Glutamatergic neuron (in vitro differentiated cells): ENCODE measurements at regions not wholly inside any gene's neighbourhood (a gene's known extent, or its start where the extent isn't known, plus 50 kb on each side); places are given as distances from the start of the nearest gene placed in this dataset.
"Not testable (repeated sequence)": the region's sequence is repeated elsewhere in the genome, so short reads cannot be mapped to it uniquely, and the experiment has no call there.

Experiments used
- DNase-seq: peaks from one replicate; pipeline ENCODE4 v3.0.0; 2022
- H3K27ac Mint-ChIP-seq: one replicate; pipeline ENCODE4 v1.8.0; 2020; ENCODE audit warnings: mild to moderate bottlenecking, mixed read lengths, inconsistent platforms; ENCODE audit not compliant: unreplicated experiment
- H3K27me3 Mint-ChIP-seq: one replicate; pipeline ENCODE4 v1.8.0; 2020; ENCODE audit warnings: mild to moderate bottlenecking, moderate library complexity, mixed read lengths, inconsistent platforms; ENCODE audit not compliant: unreplicated experiment
- H3K36me3 Mint-ChIP-seq: one replicate; pipeline ENCODE4 v1.8.0; 2020; ENCODE audit warnings: mild to moderate bottlenecking, mixed read lengths, inconsistent platforms; ENCODE audit not compliant: unreplicated experiment
- H3K4me1 Mint-ChIP-seq: one replicate; pipeline ENCODE4 v1.8.0; 2020; ENCODE audit warnings: mild to moderate bottlenecking, low read depth, mixed read lengths, inconsistent platforms; ENCODE audit not compliant: unreplicated experiment
- H3K4me3 Mint-ChIP-seq: one replicate; pipeline ENCODE4 v1.8.0; 2020; ENCODE audit warnings: mild to moderate bottlenecking, mixed read lengths, inconsistent platforms; ENCODE audit not compliant: unreplicated experiment
- H3K9me3 Mint-ChIP-seq: one replicate; pipeline ENCODE4 v1.8.0; 2020; ENCODE audit warnings: mild to moderate bottlenecking, moderate library complexity, mixed read lengths, inconsistent platforms; ENCODE audit not compliant: unreplicated experiment
- TF ChIP-seq, protein P1 (sequence below): fragments of 200-600 bp; sonication (generic); IDR thresholded peaks from one replicate; pipeline ENCODE4 v1.5.0; 2021; ENCODE audit not compliant: partially characterized antibody, unreplicated experiment

DNA sequence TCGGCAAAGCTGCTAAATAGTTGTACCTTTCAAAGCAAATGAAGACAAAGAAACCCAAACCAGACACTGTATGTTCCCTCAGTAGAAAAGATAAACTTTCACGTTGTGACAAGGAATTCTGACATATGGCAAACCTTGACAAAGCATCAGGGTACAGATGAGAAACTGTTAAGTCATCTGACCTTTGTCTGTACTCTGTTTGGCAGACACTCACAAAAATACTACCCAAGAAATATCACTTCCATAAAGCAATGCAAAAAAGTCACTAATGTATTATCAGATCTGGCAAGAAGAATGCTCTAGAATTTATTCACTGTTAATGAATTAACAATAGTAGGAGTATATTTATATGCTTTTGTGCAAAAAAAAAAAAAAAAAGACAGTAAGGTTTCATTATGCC is 843.7 kb downstream of the DIAPH3 start:
- no peaks in the 10 kb centered on the region for H3K27me3 Mint-ChIP-seq
- H3K4me1 Mint-ChIP-seq: peaks cover 10% of the 10 kb centered on the region
- DNase-seq: no peak
- H3K36me3 Mint-ChIP-seq: no peaks in the 10 kb centered on the region
- no peak overlapping the region for H3K27ac Mint-ChIP-seq
- no peaks in the 10 kb centered on the region for H3K9me3 Mint-ChIP-seq
- no peak overlapping the region for H3K4me3 Mint-ChIP-seq
- TF ChIP-seq, protein P1, sequence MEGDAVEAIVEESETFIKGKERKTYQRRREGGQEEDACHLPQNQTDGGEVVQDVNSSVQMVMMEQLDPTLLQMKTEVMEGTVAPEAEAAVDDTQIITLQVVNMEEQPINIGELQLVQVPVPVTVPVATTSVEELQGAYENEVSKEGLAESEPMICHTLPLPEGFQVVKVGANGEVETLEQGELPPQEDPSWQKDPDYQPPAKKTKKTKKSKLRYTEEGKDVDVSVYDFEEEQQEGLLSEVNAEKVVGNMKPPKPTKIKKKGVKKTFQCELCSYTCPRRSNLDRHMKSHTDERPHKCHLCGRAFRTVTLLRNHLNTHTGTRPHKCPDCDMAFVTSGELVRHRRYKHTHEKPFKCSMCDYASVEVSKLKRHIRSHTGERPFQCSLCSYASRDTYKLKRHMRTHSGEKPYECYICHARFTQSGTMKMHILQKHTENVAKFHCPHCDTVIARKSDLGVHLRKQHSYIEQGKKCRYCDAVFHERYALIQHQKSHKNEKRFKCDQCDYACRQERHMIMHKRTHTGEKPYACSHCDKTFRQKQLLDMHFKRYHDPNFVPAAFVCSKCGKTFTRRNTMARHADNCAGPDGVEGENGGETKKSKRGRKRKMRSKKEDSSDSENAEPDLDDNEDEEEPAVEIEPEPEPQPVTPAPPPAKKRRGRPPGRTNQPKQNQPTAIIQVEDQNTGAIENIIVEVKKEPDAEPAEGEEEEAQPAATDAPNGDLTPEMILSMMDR: no peak

DNA sequence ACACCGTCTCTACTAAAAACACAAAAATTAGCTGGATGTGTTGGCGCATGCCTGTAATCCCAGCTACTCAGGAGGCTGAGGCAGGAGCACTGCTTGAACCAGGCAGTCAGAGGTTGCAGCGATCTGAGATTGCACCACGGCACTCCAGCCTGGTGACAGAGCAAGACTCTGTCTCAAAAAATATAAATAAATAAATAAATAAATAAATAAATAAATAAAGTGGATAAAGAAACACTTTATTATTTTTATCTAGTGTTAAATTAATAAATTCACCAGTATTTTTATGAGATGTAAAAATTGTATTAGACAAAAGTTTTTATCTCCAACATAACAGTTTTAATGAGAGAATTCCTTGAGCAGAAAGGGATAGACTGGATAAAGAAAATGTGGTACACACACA is 839.3 kb downstream of the DIAPH3 start:
- H3K9me3 Mint-ChIP-seq, H3K4me1 Mint-ChIP-seq, H3K27me3 Mint-ChIP-seq, H3K36me3 Mint-ChIP-seq, DNase-seq, H3K27ac Mint-ChIP-seq, H3K4me3 Mint-ChIP-seq: not testable (repeated sequence)

DNA sequence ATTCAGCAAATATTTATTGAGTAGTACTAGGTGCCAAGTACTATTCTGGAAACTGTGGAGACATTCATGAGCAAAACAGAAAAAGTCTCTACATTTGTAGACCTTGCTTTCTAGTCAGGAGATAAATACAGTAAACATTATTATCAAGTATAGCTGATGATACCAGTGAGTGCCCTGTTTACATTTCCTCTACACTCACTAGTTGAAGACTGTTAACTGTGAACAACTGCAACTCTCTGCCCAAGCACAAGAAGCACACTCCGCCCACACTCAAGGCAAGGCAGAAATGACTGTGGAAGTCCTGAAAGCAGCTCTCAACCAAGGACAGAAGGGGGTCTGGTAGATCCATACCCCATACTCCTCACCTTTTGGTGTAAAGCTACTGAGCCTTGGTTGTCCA is 837.0 kb downstream of the DIAPH3 start:
- H3K27ac Mint-ChIP-seq: no peak overlapping the region
- TF ChIP-seq, protein P1: no peak

DNA sequence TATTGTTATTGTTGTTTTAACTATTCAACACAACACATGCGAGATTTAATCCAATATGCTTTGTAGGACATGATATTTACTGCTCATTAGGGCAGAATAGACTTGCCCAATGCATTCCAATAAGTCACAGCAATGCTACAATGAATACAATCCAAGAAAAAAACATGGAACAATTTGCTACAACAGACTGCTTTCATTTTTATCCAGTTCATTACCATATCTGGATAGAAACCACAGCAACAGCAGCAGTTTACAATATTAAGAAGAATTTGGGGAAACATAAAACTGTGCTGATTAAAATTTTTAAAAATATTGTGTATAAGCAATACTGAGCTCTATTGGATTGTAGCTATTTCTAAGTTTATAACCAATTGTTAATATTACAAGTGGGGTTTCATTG is 833.0 kb downstream of the DIAPH3 start:
- Mint-ChIP-seq H3K36me3 (no peaks in the 10 kb centered on the region), H3K27ac (no peak overlapping the region), H3K4me1 (no peaks in the 10 kb centered on the region), H3K27me3 (no peaks in the 10 kb centered on the region), H3K9me3 (no peaks in the 10 kb centered on the region), H3K4me3 (no peak overlapping the region)
- DNase-seq: no peak
- TF ChIP-seq, protein P1: no peak

More for the DNA sequence above, 837.0 kb downstream of the DIAPH3 start:
- no peaks in the 10 kb centered on the region for H3K27me3 Mint-ChIP-seq
- no peaks in the 10 kb centered on the region for H3K9me3 Mint-ChIP-seq
- H3K4me1 Mint-ChIP-seq: no peaks in the 10 kb centered on the region
- H3K4me3 Mint-ChIP-seq: no peak overlapping the region
- no peak for DNase-seq
- no peaks in the 10 kb centered on the region for H3K36me3 Mint-ChIP-seq

DNA sequence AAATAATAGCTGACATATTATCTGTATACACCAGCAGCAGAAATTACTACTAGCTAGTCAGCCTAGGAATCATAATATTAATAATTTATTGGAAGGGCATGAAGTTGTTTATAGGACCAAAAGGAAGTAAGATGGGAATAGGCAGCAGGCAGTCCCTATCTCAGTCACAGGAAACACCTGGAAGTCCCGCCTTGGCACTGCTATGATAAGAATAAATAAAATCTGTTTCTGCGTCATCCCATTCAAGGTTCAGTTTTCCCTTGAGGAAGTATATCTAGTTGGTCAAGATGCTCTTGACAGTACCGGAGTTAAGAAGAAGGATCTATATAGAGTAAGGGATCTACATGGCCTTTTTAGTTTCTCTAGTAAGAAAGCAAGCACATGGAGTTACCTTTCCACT is 830.8 kb downstream of the DIAPH3 start:
- H3K4me1 Mint-ChIP-seq: peaks cover 4% of the 10 kb centered on the region
- H3K36me3 Mint-ChIP-seq: no peaks in the 10 kb centered on the region
- no peaks in the 10 kb centered on the region for H3K27me3 Mint-ChIP-seq
- H3K4me3 Mint-ChIP-seq: no peak overlapping the region
- no peak overlapping the region for H3K27ac Mint-ChIP-seq
- TF ChIP-seq, protein P1: no peak
- no peaks in the 10 kb centered on the region for H3K9me3 Mint-ChIP-seq
- no peak for DNase-seq

DNA sequence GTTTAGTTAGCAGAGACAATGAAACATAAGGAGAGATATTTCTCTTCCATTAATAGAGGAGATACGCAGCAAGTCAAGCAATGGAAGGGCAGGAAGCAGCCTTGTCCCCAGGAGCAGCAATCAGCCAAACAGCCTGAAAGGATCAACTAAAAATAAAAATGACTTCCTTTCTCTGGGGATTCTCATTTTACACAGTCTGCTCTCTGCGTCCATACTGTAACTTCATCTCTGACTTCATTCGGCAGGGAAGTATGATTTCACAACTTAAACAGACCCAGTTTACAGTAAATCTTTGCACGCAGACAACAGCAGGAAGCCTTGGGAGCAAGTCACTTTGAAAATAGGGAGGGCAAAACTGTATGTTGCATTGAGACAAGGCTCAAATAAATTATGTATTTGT is 826.7 kb downstream of the DIAPH3 start:
- H3K27me3 Mint-ChIP-seq: peaks cover 2% of the 10 kb centered on the region
- H3K4me3 Mint-ChIP-seq: no peak overlapping the region
- DNase-seq: no peak
- no peaks in the 10 kb centered on the region for H3K36me3 Mint-ChIP-seq
- no peak overlapping the region for H3K27ac Mint-ChIP-seq
- TF ChIP-seq, protein P1: no peak
- no peaks in the 10 kb centered on the region for H3K9me3 Mint-ChIP-seq
- H3K4me1 Mint-ChIP-seq: peaks cover 4% of the 10 kb centered on the region
